SK-N-MC (cell line): ENCODE measurements at regions not wholly inside any gene's neighbourhood (a gene's known extent, or its start where the extent isn't known, plus 50 kb on each side); places are given as distances from the start of the nearest gene placed in this dataset.

Experiments
- EZH2 ChIP-seq: fragments of 200-600 bp; sonication (generic); IDR thresholded peaks from one replicate; pipeline ENCODE4 v1.6.1; 2017; ENCODE audit warnings: antibody characterized with exemption
- FOXP2 ChIP-seq: optimal IDR thresholded peaks from 2 replicates; pipeline ENCODE3; 2011; ENCODE audit warnings: mild to moderate bottlenecking, moderate library complexity; ENCODE audit not compliant: insufficient read depth; ENCODE audit errors: extremely low read length, control extremely low read depth

DNA sequence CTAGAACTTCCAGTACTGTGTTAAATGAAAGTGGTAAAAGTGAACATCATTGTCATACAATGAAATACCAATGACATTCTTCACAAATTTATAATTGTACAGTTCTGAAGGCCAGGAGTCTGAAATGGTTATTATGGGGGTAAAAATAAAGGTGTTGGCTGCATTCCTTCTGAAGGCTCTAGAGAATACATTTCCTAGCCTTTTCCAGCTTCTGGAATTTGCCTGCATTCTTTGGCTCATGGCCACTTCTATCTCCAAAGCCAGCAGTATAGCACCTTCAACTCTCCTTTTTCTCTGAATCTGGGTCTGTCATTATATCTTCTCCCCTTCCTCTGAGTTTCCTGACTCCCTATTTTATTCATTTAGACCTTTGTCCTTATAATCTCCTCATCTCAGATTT lies 1232.7 kb upstream of the TENM4 start:
- TF ChIP-seq EZH2, result no peak
- TF ChIP-seq FOXP2, result no peak
